ENCODE measurements at regions not wholly inside any gene's neighbourhood (a gene's known extent, or its start where the extent isn't known, plus 50 kb on each side); places are given as distances from the start of the nearest gene placed in this dataset.

GRCh38 chr17:14794961-14795360 lies 470.2 kb downstream of the PMP22 start:
- no peaks in the 10 kb centered on the region for H3K36me3 ChIP-seq
- TF ChIP-seq POLR2A (IDR thresholded peaks at IDR 0.05) = no peak
- no peak for TF ChIP-seq CTCF (IDR thresholded peaks at IDR 0.05)
- 82 to 100% methylated on average over 1 of the region's 1 CpG for WGBS, 2 donors
- no peaks in the 10 kb centered on the region for H3K9me3 ChIP-seq
- peaks cover 0 to 16% (median 0%) of the 10 kb centered on the region in 4 donors for H3K27me3 ChIP-seq
- DNase-seq = no peak
- intact Hi-C loops (cut with DNase I) = no loop called here
- peaks cover 0 to 19% (median 5%) of the 10 kb centered on the region in 3 donors for H3K4me1 ChIP-seq
- no peak overlapping the region for H3K27ac ChIP-seq
- no peak overlapping the region for H3K4me3 ChIP-seq

GRCh38 chr17:14793237-14793636 lies 471.9 kb downstream of the PMP22 start:
- Histone ChIP-seq H3K36me3 (no peaks in the 10 kb centered on the region), H3K27ac (peak overlapping the region in 1 of 4 donors; percentile 9), H3K4me3 (no peak overlapping the region), H3K4me1 (peaks cover 0 to 19% (median 5%) of the 10 kb centered on the region in 3 donors), H3K9me3 (no peaks in the 10 kb centered on the region), H3K27me3 (peaks cover 0 to 16% (median 0%) of the 10 kb centered on the region in 4 donors)
- TF ChIP-seq POLR2A (IDR thresholded peaks at IDR 0.05) = no peak
- TF ChIP-seq CTCF (IDR thresholded peaks at IDR 0.05) = no peak
- 31 to 37% methylated on average over 3 of the region's 3 CpGs for WGBS, 2 donors
- intact Hi-C loops (cut with DNase I) = no loop called here
- DNase-seq = no peak

GRCh38 chr17:14792746-14793145 lies 472.4 kb downstream of the PMP22 start:
- Histone ChIP-seq H3K4me1 (peaks cover 0 to 19% (median 5%) of the 10 kb centered on the region in 3 donors), H3K27me3 (peaks cover 0 to 16% (median 0%) of the 10 kb centered on the region in 4 donors), H3K27ac (peak overlapping the region in 1 of 4 donors; percentile 9), H3K4me3 (no peak overlapping the region), H3K9me3 (no peaks in the 10 kb centered on the region), H3K36me3 (no peaks in the 10 kb centered on the region)
- no peak for DNase-seq
- intact Hi-C loops (cut with DNase I) = no loop called here
- 45 to 47% methylated on average over 8 to 10 of the region's 10 CpGs for WGBS, 2 donors
- TF ChIP-seq CTCF (IDR thresholded peaks at IDR 0.05) (no peak), POLR2A (IDR thresholded peaks at IDR 0.05) (no peak)

GRCh38 chr17:14791221-14791620 lies 473.9 kb downstream of the PMP22 start:
- WGBS, 2 donors = 43 to 47% methylated on average over 5 to 6 of the region's 6 CpGs
- no peak for DNase-seq
- intact Hi-C loops (cut with DNase I) = no loop called here
- no peaks in the 10 kb centered on the region for H3K9me3 ChIP-seq
- no peaks in the 10 kb centered on the region for H3K36me3 ChIP-seq
- peaks cover 0 to 11% (median 0%) of the 10 kb centered on the region in 4 donors for H3K27me3 ChIP-seq
- no peak overlapping the region for H3K27ac ChIP-seq
- H3K4me1 ChIP-seq = peaks cover 0 to 19% (median 5%) of the 10 kb centered on the region in 3 donors
- no peak overlapping the region for H3K4me3 ChIP-seq
- TF ChIP-seq POLR2A (IDR thresholded peaks at IDR 0.05) (no peak), CTCF (IDR thresholded peaks at IDR 0.05) (no peak)

GRCh38 chr17:14790521-14790920 lies 474.6 kb downstream of the PMP22 start:
- Histone ChIP-seq H3K9me3 (no peaks in the 10 kb centered on the region), H3K27me3 (peaks cover 0 to 11% (median 0%) of the 10 kb centered on the region in 4 donors), H3K36me3 (no peaks in the 10 kb centered on the region), H3K4me1 (peaks cover 0 to 19% (median 5%) of the 10 kb centered on the region in 3 donors), H3K27ac (no peak overlapping the region), H3K4me3 (no peak overlapping the region)
- 28 to 37% methylated on average over 4 of the region's 4 CpGs for WGBS, 2 donors
- no peak for TF ChIP-seq CTCF (IDR thresholded peaks at IDR 0.05)
- no peak for TF ChIP-seq POLR2A (IDR thresholded peaks at IDR 0.05)
- intact Hi-C loops (cut with DNase I) = no loop called here
- DNase-seq = no peak
